Lung microvascular endothelial cell (primary cell): ENCODE measurements at regions not wholly inside any gene's neighbourhood (a gene's known extent, or its start where the extent isn't known, plus 50 kb on each side); places are given as distances from the start of the nearest gene placed in this dataset.
A peak's percentile ranks its signal among the peaks of the same experiment; 100 is the strongest.

Experiments
- DNase-seq, 2 donors: peaks; one replicate each; pipeline versions ENCODE4 v3.0.0 to v3.0.0-alpha.2; 2010; ENCODE audit warnings: low read depth in 2 of 2

- DNase-seq: no peak
These were observed 353.9 kb downstream of the NDFIP2 start for GRCh38 chr13:79834876-79835275.

- DNase-seq: no peak
These were observed 353.0 kb downstream of the NDFIP2 start for GRCh38 chr13:79833991-79834390.

- DNase-seq: no peak
These were observed 350.6 kb downstream of the NDFIP2 start for GRCh38 chr13:79831556-79831955.

GRCh38 chr13:79830945-79831344 lies 350.0 kb downstream of the NDFIP2 start:
- no peak for DNase-seq

GRCh38 chr13:79830426-79830825 lies 349.5 kb downstream of the NDFIP2 start:
- DNase-seq: no peak

GRCh38 chr13:79829880-79830279 lies 348.9 kb downstream of the NDFIP2 start:
- DNase-seq: no peak

GRCh38 chr13:79825959-79826358 lies 345.0 kb downstream of the NDFIP2 start:
- no peak for DNase-seq

- no peak for DNase-seq
These were observed 334.1 kb downstream of the NDFIP2 start for GRCh38 chr13:79815041-79815440.

- no peak for DNase-seq
These were observed 331.3 kb downstream of the NDFIP2 start for GRCh38 chr13:79812070-79812850.

GRCh38 chr13:79811170-79811569 lies 330.2 kb downstream of the NDFIP2 start:
- DNase-seq: no peak

GRCh38 chr13:79810669-79811068 lies 329.7 kb downstream of the NDFIP2 start:
- peak; percentile 36 to 44 for DNase-seq

- DNase-seq: no peak
These were observed 329.1 kb downstream of the NDFIP2 start for GRCh38 chr13:79810018-79810417.

GRCh38 chr13:79808475-79808874 lies 327.5 kb downstream of the NDFIP2 start:
- no peak for DNase-seq

- no peak for DNase-seq
These were observed 326.6 kb downstream of the NDFIP2 start for GRCh38 chr13:79807554-79807953.

- DNase-seq: no peak
These were observed 325.9 kb downstream of the NDFIP2 start for GRCh38 chr13:79806821-79807220.

- no peak for DNase-seq
These were observed 324.4 kb downstream of the NDFIP2 start for GRCh38 chr13:79805317-79805716.

GRCh38 chr13:79803989-79804388 lies 323.0 kb downstream of the NDFIP2 start:
- no peak for DNase-seq

GRCh38 chr13:79803296-79803695 lies 322.3 kb downstream of the NDFIP2 start:
- no peak for DNase-seq

- DNase-seq: peak in 1 of 2 donors; percentile 19
These were observed 321.6 kb downstream of the NDFIP2 start for GRCh38 chr13:79802389-79803085.

GRCh38 chr13:79799059-79799867 lies 318.3 kb downstream of the NDFIP2 start:
- peak; percentile 12 to 57 for DNase-seq

GRCh38 chr13:79796136-79796535 lies 315.2 kb downstream of the NDFIP2 start:
- no peak for DNase-seq

GRCh38 chr13:79794931-79795330 lies 314.0 kb downstream of the NDFIP2 start:
- DNase-seq: no peak
